BJ (cell line): ENCODE measurements at regions not wholly inside any gene's neighbourhood (a gene's known extent, or its start where the extent isn't known, plus 50 kb on each side); places are given as distances from the start of the nearest gene placed in this dataset.

Experiments
- CTCF ChIA-PET: fragments of 350-600 bp; formaldehyde crosslinking; extraction: SDS; loops from one replicate; lab custom pipeline; 2021; ENCODE audit warnings: antibody characterized with exemption, inconsistent platforms; lab: Yijun Ruan, JAX
- POLR2A ChIA-PET: fragments of 300-600 bp; sonication (Branson Sonifier 250); formaldehyde crosslinking; extraction: SDS; loops from one replicate; lab custom pipeline; 2021; ENCODE audit warnings: antibody characterized with exemption; lab: Charles Lee
- DNase-seq: peaks from one replicate; pipeline ENCODE4 v3.0.0-alpha.2; 2011; ENCODE audit warnings: low read depth
- H3K27me3 ChIP-seq: 2 replicates; pipeline ENCODE4 v1.6.0; 2011; ENCODE audit warnings: low read length; ENCODE audit not compliant: control insufficient read depth, insufficient read depth
- H3K36me3 ChIP-seq: 2 replicates; pipeline ENCODE4 v1.5.1; 2011; ENCODE audit warnings: low read length; ENCODE audit not compliant: control insufficient read depth, insufficient read depth
- H3K4me3 ChIP-seq: 2 replicates; pipeline ENCODE4 v1.5.1; 2011; ENCODE audit warnings: low read depth, mild to moderate bottlenecking, control low read depth, low read length
- CTCF ChIP-seq: IDR thresholded peaks from 2 replicates; pipeline ENCODE4 v1.5.1; 2011; ENCODE audit warnings: low read depth, mild to moderate bottlenecking, control low read depth, inconsistent platforms, low read length, moderate library complexity; ENCODE audit not compliant: insufficient read depth

GRCh38 chr18:21949326-21950015 lies 208.9 kb downstream of the MIB1 start:
- no peaks in the 10 kb centered on the region for H3K36me3 ChIP-seq
- TF ChIP-seq CTCF: no peak
- ChIA-PET POLR2A (no interaction called here), CTCF (no interaction called here)
- no peak for DNase-seq
- no peak overlapping the region for H3K4me3 ChIP-seq
- peaks cover 2% of the 10 kb centered on the region; the same call in 1 of the 2 replicates for H3K27me3 ChIP-seq

GRCh38 chr18:21955757-21956652 lies 213.4 kb upstream of the GATA6 start:
- DNase-seq: no peak
- Histone ChIP-seq H3K4me3 (no peak overlapping the region), H3K27me3 (no peaks in the 10 kb centered on the region; the same call in 1 of the 2 replicates), H3K36me3 (no peaks in the 10 kb centered on the region)
- TF ChIP-seq CTCF: peak; percentile 97
- CTCF ChIA-PET: interaction anchor here (0.6 to 3.1 kb wide), 20 partner anchors 8 to 763 kb away, joined by 3 to 19 read pairs (median 3); no protein-coding TSS in a partner anchor
- POLR2A ChIA-PET: no interaction called here

- ChIA-PET POLR2A (no interaction called here), CTCF (interaction anchor here (1.0 kb wide), 1 partner anchor 10 kb away, joined by 4 read pairs; no protein-coding TSS in a partner anchor)
- Histone ChIP-seq H3K4me3 (no peak overlapping the region), H3K36me3 (no peaks in the 10 kb centered on the region), H3K27me3 (no peaks in the 10 kb centered on the region; the same call in 1 of the 2 replicates)
- DNase-seq: no peak
- TF ChIP-seq CTCF: no peak
These were observed 211.1 kb upstream of the GATA6 start for GRCh38 chr18:21958263-21958662.

GRCh38 chr18:21958707-21959450 lies 210.5 kb upstream of the GATA6 start:
- no peak overlapping the region for H3K4me3 ChIP-seq
- CTCF ChIA-PET: interaction anchor here (0.6 to 2.1 kb wide), 4 partner anchors 10 to 470 kb away, joined by 3 to 7 read pairs (median 4); no protein-coding TSS in a partner anchor
- no peak for DNase-seq
- POLR2A ChIA-PET: no interaction called here
- no peaks in the 10 kb centered on the region; the same call in 1 of the 2 replicates for H3K27me3 ChIP-seq
- no peak for TF ChIP-seq CTCF
- no peaks in the 10 kb centered on the region for H3K36me3 ChIP-seq
